Fibroblast of mammary gland (primary cell): ENCODE measurements at regions not wholly inside any gene's neighbourhood (a gene's known extent, or its start where the extent isn't known, plus 50 kb on each side); places are given as distances from the start of the nearest gene placed in this dataset.
"Not testable (repeated sequence)": the region's sequence is repeated elsewhere in the genome, so short reads cannot be mapped to it uniquely, and the experiment has no call there.

Source experiments
- DNase-seq: peaks from one replicate; pipeline ENCODE4 v3.0.0-alpha.2; 2010; ENCODE audit warnings: low read depth
- H3K4me3 ChIP-seq: 2 replicates; pipeline ENCODE4 v1.5.1; 2011; ENCODE audit warnings: low read depth, mild to moderate bottlenecking, low read length, moderate library complexity; ENCODE audit not compliant: control insufficient read depth

GRCh38 chr2:87573386-87574192 is 174.3 kb upstream of the PLGLB2 start:
- not testable (repeated sequence) for DNase-seq, H3K4me3 ChIP-seq

GRCh38 chr2:87574193-87575119 is 173.4 kb upstream of the PLGLB2 start:
- not testable (repeated sequence) for H3K4me3 ChIP-seq, DNase-seq

GRCh38 chr2:87575138-87575537 is 172.7 kb upstream of the PLGLB2 start:
- H3K4me3 ChIP-seq, DNase-seq: not testable (repeated sequence)

DNA sequence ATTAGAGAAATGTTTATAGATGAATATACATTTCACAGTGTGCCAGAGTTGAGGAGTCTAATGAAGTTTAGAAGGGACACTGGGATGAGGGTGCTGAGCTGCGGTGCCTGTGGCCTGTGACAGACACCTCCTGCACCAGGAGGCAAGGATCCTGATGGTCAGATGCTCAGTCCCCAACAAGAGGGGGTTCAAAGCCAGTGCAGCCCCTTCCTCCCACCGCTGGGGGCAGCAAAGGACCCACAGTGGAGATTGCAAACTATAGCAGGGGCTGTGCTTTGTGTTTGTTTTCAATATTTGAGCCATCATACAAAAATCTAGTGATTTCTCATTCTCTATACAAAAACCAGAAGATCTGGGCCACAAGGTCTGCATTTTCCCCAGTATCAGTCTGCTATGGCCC is 170.5 kb upstream of the PLGLB2 start:
- DNase-seq, H3K4me3 ChIP-seq: not testable (repeated sequence)

GRCh38 chr2:87582152-87582551 is 165.7 kb upstream of the PLGLB2 start:
- not testable (repeated sequence) for DNase-seq, H3K4me3 ChIP-seq

DNA sequence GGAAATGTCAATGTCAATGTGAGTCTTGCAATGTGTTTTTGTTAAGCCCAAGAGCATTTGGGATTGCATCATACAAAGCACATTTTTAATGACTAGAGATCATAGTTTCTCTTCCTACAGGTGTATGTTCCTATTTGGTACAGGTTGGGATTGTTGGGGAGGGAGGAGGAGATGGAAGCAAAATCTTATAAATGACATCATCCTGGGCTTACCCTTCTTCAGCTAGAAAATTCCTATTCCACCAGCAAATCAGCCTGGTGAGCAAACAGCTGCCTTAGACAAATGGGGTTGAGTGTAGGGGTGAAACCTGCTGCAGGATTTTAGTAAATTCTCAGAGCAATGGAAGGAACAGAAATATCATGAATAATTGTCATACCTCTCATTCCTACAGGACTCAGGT is 165.3 kb upstream of the PLGLB2 start:
- not testable (repeated sequence) for DNase-seq, H3K4me3 ChIP-seq

DNA sequence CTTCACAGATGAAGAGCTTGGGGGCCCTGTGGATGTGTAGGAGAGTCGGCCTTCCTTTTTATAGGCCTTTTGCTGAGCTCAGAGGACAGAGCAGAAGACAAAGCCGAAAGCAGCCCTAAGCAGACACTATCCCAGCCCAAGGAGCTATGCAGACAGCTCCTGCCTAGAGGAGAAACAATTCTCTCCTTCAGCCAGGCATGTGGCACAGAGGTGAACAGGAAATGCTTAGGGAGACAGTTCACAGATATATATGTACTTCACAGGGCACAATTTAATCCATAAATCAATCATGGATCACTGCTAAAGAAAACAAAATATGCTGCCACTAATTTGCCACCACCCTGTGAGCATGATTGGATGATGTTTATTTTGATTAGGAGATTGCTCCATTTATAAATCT is 164.5 kb upstream of the PLGLB2 start:
- not testable (repeated sequence) for DNase-seq, H3K4me3 ChIP-seq

GRCh38 chr2:87583803-87584202 is 164.1 kb upstream of the PLGLB2 start:
- not testable (repeated sequence) for DNase-seq, H3K4me3 ChIP-seq

GRCh38 chr2:87584268-87584906 is 163.5 kb upstream of the PLGLB2 start:
- DNase-seq: not testable (repeated sequence)

DNA sequence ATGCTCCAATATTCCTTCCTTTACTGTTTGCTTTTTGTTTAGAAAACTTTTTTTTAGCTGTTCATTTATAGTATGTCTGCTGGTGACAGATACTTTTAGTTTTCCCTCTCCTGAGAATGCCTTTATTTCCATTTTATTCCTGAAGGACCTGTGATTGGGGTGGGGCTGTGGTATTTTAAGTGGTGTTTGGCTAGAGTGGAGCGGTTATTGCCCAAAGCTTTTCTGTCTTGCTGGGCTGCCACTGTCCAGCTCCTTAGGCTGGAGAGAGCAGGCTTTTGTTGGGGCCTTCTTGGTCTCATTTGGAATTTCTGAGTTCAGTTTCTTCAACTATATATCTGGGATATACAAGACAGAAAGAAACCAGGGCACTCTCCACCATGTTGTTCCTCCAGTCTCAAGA is 160.0 kb upstream of the PLGLB2 start:
- H3K4me3 ChIP-seq, DNase-seq: not testable (repeated sequence)

More at GRCh38 chr2:87584268-87584906, 163.5 kb upstream of the PLGLB2 start:
- not testable (repeated sequence) for H3K4me3 ChIP-seq

DNA sequence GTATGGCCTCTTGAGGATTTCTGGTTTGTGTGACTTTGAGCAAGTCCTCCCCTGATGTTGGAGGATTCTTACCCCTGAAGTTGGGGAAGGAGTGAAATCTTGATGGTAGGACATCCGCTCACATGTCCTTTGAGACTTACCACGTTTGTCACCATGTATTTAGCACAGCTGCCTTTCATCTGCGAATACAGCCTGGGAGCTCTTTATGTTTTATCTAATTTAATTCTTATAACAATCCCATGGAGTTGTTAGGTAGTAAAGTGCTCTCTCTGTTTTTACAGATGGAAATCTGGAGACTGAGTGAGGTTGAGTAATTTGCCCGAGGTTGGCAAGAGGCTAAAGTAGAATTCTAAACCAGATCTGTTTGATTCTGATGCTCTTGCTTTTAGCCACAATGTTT is 154.9 kb upstream of the PLGLB2 start:
- H3K4me3 ChIP-seq, DNase-seq: not testable (repeated sequence)

- not testable (repeated sequence) for H3K4me3 ChIP-seq
- DNase-seq: peak; percentile 42
Observed at GRCh38 chr2:87593784-87594610, 153.9 kb upstream of the PLGLB2 start.

DNA sequence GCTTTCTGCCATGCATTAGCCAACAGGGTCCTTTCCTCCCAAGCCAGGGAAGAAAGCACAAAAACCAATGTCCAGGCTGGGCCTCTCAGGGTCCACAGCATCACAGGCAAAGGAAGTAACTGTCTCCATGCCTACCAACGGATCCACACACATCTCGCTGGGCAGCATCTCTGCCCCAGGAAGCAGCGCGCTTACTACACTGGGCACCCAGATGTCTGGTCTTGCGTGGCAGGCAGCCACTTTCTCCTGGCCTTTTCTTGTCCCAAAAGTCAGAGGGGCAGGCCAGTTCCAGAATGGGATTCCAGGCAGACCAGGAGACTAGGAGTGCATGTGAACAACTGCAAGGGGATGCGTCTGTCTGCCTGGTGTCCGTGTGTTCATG is 153.3 kb upstream of the PLGLB2 start:
- H3K4me3 ChIP-seq, DNase-seq: not testable (repeated sequence)

GRCh38 chr2:87595017-87595416 is 152.9 kb upstream of the PLGLB2 start:
- DNase-seq, H3K4me3 ChIP-seq: not testable (repeated sequence)

- not testable (repeated sequence) for H3K4me3 ChIP-seq, DNase-seq
Observed at GRCh38 chr2:87600961-87601360, 146.9 kb upstream of the PLGLB2 start.

- H3K4me3 ChIP-seq, DNase-seq: not testable (repeated sequence)
Observed at GRCh38 chr2:87602118-87602517, 145.8 kb upstream of the PLGLB2 start.

- not testable (repeated sequence) for DNase-seq, H3K4me3 ChIP-seq
Observed at GRCh38 chr2:87602728-87603127, 145.2 kb upstream of the PLGLB2 start.
